ENCODE measurements at regions not wholly inside any gene's neighbourhood (a gene's known extent, or its start where the extent isn't known, plus 50 kb on each side); places are given as distances from the start of the nearest gene placed in this dataset.
"Not testable (repeated sequence)": the region's sequence is repeated elsewhere in the genome, so short reads cannot be mapped to it uniquely, and the experiment has no call there.

GRCh38 chr7:6939896-6940295 is 113.8 kb upstream of the CCZ1B start:
- not testable (repeated sequence) for DNase-seq

GRCh38 chr7:6946873-6947272 is 120.8 kb upstream of the CCZ1B start:
- not testable (repeated sequence) for DNase-seq

GRCh38 chr7:6950231-6950630 is 124.2 kb upstream of the CCZ1B start:
- DNase-seq: not testable (repeated sequence)

GRCh38 chr7:6951553-6951952 is 125.5 kb upstream of the CCZ1B start:
- DNase-seq: not testable (repeated sequence)

GRCh38 chr7:6953138-6953797 is 127.2 kb upstream of the CCZ1B start:
- DNase-seq: not testable (repeated sequence)

- not testable (repeated sequence) for DNase-seq
These were observed 127.7 kb upstream of the CCZ1B start for GRCh38 chr7:6953798-6954181.

- DNase-seq: not testable (repeated sequence)
These were observed 129.3 kb upstream of the CCZ1B start for GRCh38 chr7:6955385-6955784.

GRCh38 chr7:6955990-6956566 is 130.0 kb upstream of the CCZ1B start:
- DNase-seq: not testable (repeated sequence)

GRCh38 chr7:6958371-6958770 is 132.3 kb upstream of the CCZ1B start:
- not testable (repeated sequence) for DNase-seq

- DNase-seq: not testable (repeated sequence)
These were observed 133.9 kb upstream of the CCZ1B start for GRCh38 chr7:6959942-6960341.

GRCh38 chr7:6962871-6963270 is 136.8 kb upstream of the CCZ1B start:
- DNase-seq: not testable (repeated sequence)

GRCh38 chr7:6965051-6965450 is 139.0 kb upstream of the CCZ1B start:
- not testable (repeated sequence) for DNase-seq

GRCh38 chr7:6970180-6970579 is 144.1 kb upstream of the CCZ1B start:
- not testable (repeated sequence) for DNase-seq

- DNase-seq: not testable (repeated sequence)
These were observed 148.8 kb upstream of the CCZ1B start for GRCh38 chr7:6974876-6975275.

GRCh38 chr7:6975346-6975745 is 149.3 kb upstream of the CCZ1B start:
- DNase-seq: not testable (repeated sequence)

GRCh38 chr7:6977368-6977767 is 151.3 kb upstream of the CCZ1B start:
- not testable (repeated sequence) for DNase-seq

- DNase-seq: not testable (repeated sequence)
These were observed 152.3 kb upstream of the CCZ1B start for GRCh38 chr7:6978326-6978725.

- DNase-seq: not testable (repeated sequence)
These were observed 153.4 kb upstream of the CCZ1B start for GRCh38 chr7:6979456-6979855.

- not testable (repeated sequence) for DNase-seq
These were observed 156.3 kb upstream of the CCZ1B start for GRCh38 chr7:6982375-6982774.

- not testable (repeated sequence) for DNase-seq
These were observed 160.8 kb upstream of the CCZ1B start for GRCh38 chr7:6986892-6987291.

GRCh38 chr7:6988608-6989007 is 162.5 kb upstream of the CCZ1B start:
- DNase-seq: not testable (repeated sequence)

GRCh38 chr7:6989968-6990367 is 163.9 kb upstream of the CCZ1B start:
- not testable (repeated sequence) for DNase-seq

- not testable (repeated sequence) for DNase-seq
These were observed 164.5 kb upstream of the CCZ1B start for GRCh38 chr7:6990426-6991152.

- DNase-seq: not testable (repeated sequence)
These were observed 165.1 kb upstream of the CCZ1B start for GRCh38 chr7:6991169-6991611.
